ENCODE measurements at regions not wholly inside any gene's neighbourhood (a gene's known extent, or its start where the extent isn't known, plus 50 kb on each side); places are given as distances from the start of the nearest gene placed in this dataset.
A peak's percentile ranks its signal among the peaks of the same experiment; 100 is the strongest.

GRCh38 chr13:73338389-73338788 lies 279.6 kb downstream of the KLF5 start:
- no peak for DNase-seq (ENCODE audit: low read depth)
- no peak for TF ChIP-seq CTCF (IDR thresholded peaks at IDR 0.05; ENCODE audit: insufficient read depth, low read depth, low read length, missing control alignments)
- no peak overlapping the region for H3K4me3 ChIP-seq (ENCODE audit: low read depth, low read length)

- TF ChIP-seq CTCF (IDR thresholded peaks at IDR 0.05; ENCODE audit: insufficient read depth, low read depth, low read length, missing control alignments): no peak
- no peak overlapping the region for H3K4me3 ChIP-seq (ENCODE audit: low read depth, low read length)
- DNase-seq (ENCODE audit: low read depth): no peak
Measured at GRCh38 chr13:73337532-73337931, 278.7 kb downstream of the KLF5 start.

GRCh38 chr13:73336773-73337172 lies 278.0 kb downstream of the KLF5 start:
- no peak for DNase-seq (ENCODE audit: low read depth)
- H3K4me3 ChIP-seq (ENCODE audit: low read depth, low read length): no peak overlapping the region
- no peak for TF ChIP-seq CTCF (IDR thresholded peaks at IDR 0.05; ENCODE audit: insufficient read depth, low read depth, low read length, missing control alignments)

- no peak overlapping the region for H3K4me3 ChIP-seq (ENCODE audit: low read depth, low read length)
- DNase-seq (ENCODE audit: low read depth): no peak
- no peak for TF ChIP-seq CTCF (IDR thresholded peaks at IDR 0.05; ENCODE audit: insufficient read depth, low read depth, low read length, missing control alignments)
Measured at GRCh38 chr13:73335944-73336343, 277.1 kb downstream of the KLF5 start.

- no peak overlapping the region for H3K4me3 ChIP-seq (ENCODE audit: low read depth, low read length)
- DNase-seq (ENCODE audit: low read depth): peak; percentile 8
- no peak for TF ChIP-seq CTCF (IDR thresholded peaks at IDR 0.05; ENCODE audit: insufficient read depth, low read depth, low read length, missing control alignments)
Measured at GRCh38 chr13:73335210-73335609, 276.4 kb downstream of the KLF5 start.

GRCh38 chr13:73334445-73334844 lies 275.6 kb downstream of the KLF5 start:
- no peak for DNase-seq (ENCODE audit: low read depth)
- H3K4me3 ChIP-seq (ENCODE audit: low read depth, low read length): no peak overlapping the region
- TF ChIP-seq CTCF (IDR thresholded peaks at IDR 0.05; ENCODE audit: insufficient read depth, low read depth, low read length, missing control alignments): no peak

- DNase-seq (ENCODE audit: low read depth): no peak
- no peak for TF ChIP-seq CTCF (IDR thresholded peaks at IDR 0.05; ENCODE audit: insufficient read depth, low read depth, low read length, missing control alignments)
- H3K4me3 ChIP-seq (ENCODE audit: low read depth, low read length): no peak overlapping the region
Measured at GRCh38 chr13:73331556-73331955, 272.8 kb downstream of the KLF5 start.

All from GM12865 (cell line).